OCI-LY7 (cell line): ENCODE measurements at regions not wholly inside any gene's neighbourhood (a gene's known extent, or its start where the extent isn't known, plus 50 kb on each side); places are given as distances from the start of the nearest gene placed in this dataset.
A peak's percentile ranks its signal among the peaks of the same experiment; 100 is the strongest.

Experiments
- BruUV-seq: library from RNA; stranded (reverse); fragments of 400-500 nt; replicated peaks from 2 replicates; lab custom pipeline; 2021; lab: Mats Ljungman, UMichigan
- CTCF ChIA-PET: fragments of 300-600 bp; sonication (Branson Sonifier 250); formaldehyde crosslinking; loops from one replicate; lab custom pipeline; 2022; ENCODE audit warnings: antibody characterized with exemption; ENCODE audit not compliant: unreplicated experiment; lab: Charles Lee
- POLR2A ChIA-PET: fragments of 300-600 bp; sonication (Branson Sonifier 250); formaldehyde crosslinking; loops from one replicate; lab custom pipeline; 2022; ENCODE audit warnings: antibody characterized with exemption; lab: Charles Lee
- DNase-seq: peaks from one replicate; pipeline ENCODE4 v3.0.0-alpha.2; 2015; ENCODE audit warnings: low spot score
- H2AFZ ChIP-seq: fragments of 200-600 bp; sonication (generic), shearing (Covaris generic); 2 replicates; pipeline ENCODE4 v1.6.1; 2014; ENCODE audit warnings: mild to moderate bottlenecking, antibody characterized with exemption, low read length, moderate library complexity
- H3K27ac ChIP-seq: fragments of 200-600 bp; sonication (generic); 2 replicates; pipeline ENCODE4 v1.5.1; 2014; ENCODE audit warnings: mixed run types, low read depth, mild to moderate bottlenecking, moderate library complexity, low read length, inconsistent platforms; ENCODE audit not compliant: poor library complexity, severe bottlenecking
- H3K36me3 ChIP-seq: fragments of 200-600 bp; sonication (generic); 2 replicates; pipeline ENCODE4 v1.6.1; 2014; ENCODE audit warnings: mild to moderate bottlenecking, antibody characterized with exemption, low read length, moderate library complexity, mixed read lengths; ENCODE audit not compliant: insufficient read depth
- H3K4me1 ChIP-seq: fragments of 200-600 bp; sonication (generic); 2 replicates; pipeline ENCODE4 v1.5.1; 2014; ENCODE audit warnings: mild to moderate bottlenecking, low read length; ENCODE audit not compliant: insufficient read depth, poor library complexity, severe bottlenecking
- H3K4me2 ChIP-seq: fragments of 200-600 bp; sonication (generic); 2 replicates; pipeline ENCODE4 v1.6.1; 2014; ENCODE audit warnings: mild to moderate bottlenecking, low read length
- H3K4me3 ChIP-seq: fragments of 200-600 bp; sonication (generic); 2 replicates; pipeline ENCODE4 v1.5.1; 2014; ENCODE audit warnings: mild to moderate bottlenecking, low read depth, low read length; ENCODE audit not compliant: poor library complexity, severe bottlenecking
- H3K79me2 ChIP-seq: fragments of 200-600 bp; sonication (generic); 2 replicates; pipeline ENCODE4 v1.6.1; 2016; ENCODE audit warnings: low read depth, mild to moderate bottlenecking, low read length, moderate library complexity, mixed read lengths; ENCODE audit not compliant: insufficient read depth
- H3K9me2 ChIP-seq: fragments of 200-600 bp; sonication (generic); 2 replicates; pipeline ENCODE4 v1.6.1; 2016; ENCODE audit warnings: mild to moderate bottlenecking, low read length, mixed read lengths; ENCODE audit not compliant: insufficient read depth
- H3K9me3 ChIP-seq: fragments of 200-600 bp; sonication (generic); 2 replicates; pipeline ENCODE4 v1.6.1; 2014; ENCODE audit warnings: mild to moderate bottlenecking, mixed run types, low read length, mixed read lengths
- H4K20me1 ChIP-seq: fragments of 200-600 bp; sonication (generic); 2 replicates; pipeline ENCODE4 v1.6.1; 2014; ENCODE audit warnings: mild to moderate bottlenecking, antibody characterized with exemption, low read length, moderate library complexity, mixed read lengths; ENCODE audit not compliant: insufficient read depth
- EZH2phosphoT487 ChIP-seq: fragments of 200-600 bp; sonication (generic); IDR thresholded peaks from 2 replicates; pipeline ENCODE4 v1.6.1; 2018; ENCODE audit warnings: low read depth, borderline replicate concordance, mild to moderate bottlenecking, mixed run types, antibody characterized with exemption, low read length, moderate library complexity, mixed read lengths
- intact Hi-C: fragments of 100-400 bp; cut with micrococcal nuclease; formaldehyde crosslinking; loops from one replicate; pipeline ENCODE4 v1.10.0; 2022; ENCODE audit not compliant: unreplicated experiment
- TF ChIP-seq, protein P1 (sequence below): fragments of 200-600 bp; sonication (generic); conservative IDR thresholded peaks from 2 replicates; pipeline ENCODE4 v1.5.1; 2014; ENCODE audit warnings: mild to moderate bottlenecking, antibody characterized with exemption, low read length, moderate library complexity, mixed read lengths

DNA sequence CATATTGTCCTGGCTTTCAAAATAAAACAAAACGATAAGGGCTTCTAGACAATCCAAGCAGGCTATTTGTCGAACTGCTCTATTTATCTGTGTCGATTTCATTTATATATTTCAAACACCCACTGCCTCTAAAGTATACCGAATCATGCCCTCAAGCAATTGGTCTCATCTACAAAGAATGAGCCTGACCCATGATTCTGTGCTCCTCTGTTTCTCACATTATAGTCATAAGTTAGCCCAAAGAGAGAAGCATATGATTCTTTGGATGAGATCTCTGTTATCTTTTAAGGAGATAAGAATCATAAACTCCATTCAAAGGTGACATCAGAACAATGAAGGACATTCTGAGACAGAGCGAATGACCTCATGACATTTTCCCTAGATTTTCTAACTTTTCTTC, 191.1 kb downstream of the MAP2K6 start:
- no peak overlapping the region for H3K4me2 ChIP-seq
- no peak overlapping the region for H2AFZ ChIP-seq
- H3K4me1 ChIP-seq: peaks cover 49% of the 10 kb centered on the region
- TF ChIP-seq EZH2phosphoT487: no peak
- TF ChIP-seq, protein P1, sequence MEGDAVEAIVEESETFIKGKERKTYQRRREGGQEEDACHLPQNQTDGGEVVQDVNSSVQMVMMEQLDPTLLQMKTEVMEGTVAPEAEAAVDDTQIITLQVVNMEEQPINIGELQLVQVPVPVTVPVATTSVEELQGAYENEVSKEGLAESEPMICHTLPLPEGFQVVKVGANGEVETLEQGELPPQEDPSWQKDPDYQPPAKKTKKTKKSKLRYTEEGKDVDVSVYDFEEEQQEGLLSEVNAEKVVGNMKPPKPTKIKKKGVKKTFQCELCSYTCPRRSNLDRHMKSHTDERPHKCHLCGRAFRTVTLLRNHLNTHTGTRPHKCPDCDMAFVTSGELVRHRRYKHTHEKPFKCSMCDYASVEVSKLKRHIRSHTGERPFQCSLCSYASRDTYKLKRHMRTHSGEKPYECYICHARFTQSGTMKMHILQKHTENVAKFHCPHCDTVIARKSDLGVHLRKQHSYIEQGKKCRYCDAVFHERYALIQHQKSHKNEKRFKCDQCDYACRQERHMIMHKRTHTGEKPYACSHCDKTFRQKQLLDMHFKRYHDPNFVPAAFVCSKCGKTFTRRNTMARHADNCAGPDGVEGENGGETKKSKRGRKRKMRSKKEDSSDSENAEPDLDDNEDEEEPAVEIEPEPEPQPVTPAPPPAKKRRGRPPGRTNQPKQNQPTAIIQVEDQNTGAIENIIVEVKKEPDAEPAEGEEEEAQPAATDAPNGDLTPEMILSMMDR: no peak
- H3K9me3 ChIP-seq: no peaks in the 10 kb centered on the region
- H3K27ac ChIP-seq: no peak overlapping the region
- H4K20me1 ChIP-seq: no peaks in the 10 kb centered on the region
- H3K9me2 ChIP-seq: no peaks in the 10 kb centered on the region
- H3K4me3 ChIP-seq: no peak overlapping the region
- H3K36me3 ChIP-seq: no peaks in the 10 kb centered on the region
- intact Hi-C loops: loop anchor here (5.0 kb wide), 1 partner anchor 232 kb away; no protein-coding TSS in a partner anchor
- CTCF ChIA-PET: no interaction called here
- BruUV-seq: no TSS peak
- POLR2A ChIA-PET: interaction anchor here (0.8 to 1.0 kb wide), 2 partner anchors 10 to 22 kb away, joined by 3 read pairs; no protein-coding TSS in a partner anchor
- no peaks in the 10 kb centered on the region for H3K79me2 ChIP-seq
- no peak for DNase-seq

DNA sequence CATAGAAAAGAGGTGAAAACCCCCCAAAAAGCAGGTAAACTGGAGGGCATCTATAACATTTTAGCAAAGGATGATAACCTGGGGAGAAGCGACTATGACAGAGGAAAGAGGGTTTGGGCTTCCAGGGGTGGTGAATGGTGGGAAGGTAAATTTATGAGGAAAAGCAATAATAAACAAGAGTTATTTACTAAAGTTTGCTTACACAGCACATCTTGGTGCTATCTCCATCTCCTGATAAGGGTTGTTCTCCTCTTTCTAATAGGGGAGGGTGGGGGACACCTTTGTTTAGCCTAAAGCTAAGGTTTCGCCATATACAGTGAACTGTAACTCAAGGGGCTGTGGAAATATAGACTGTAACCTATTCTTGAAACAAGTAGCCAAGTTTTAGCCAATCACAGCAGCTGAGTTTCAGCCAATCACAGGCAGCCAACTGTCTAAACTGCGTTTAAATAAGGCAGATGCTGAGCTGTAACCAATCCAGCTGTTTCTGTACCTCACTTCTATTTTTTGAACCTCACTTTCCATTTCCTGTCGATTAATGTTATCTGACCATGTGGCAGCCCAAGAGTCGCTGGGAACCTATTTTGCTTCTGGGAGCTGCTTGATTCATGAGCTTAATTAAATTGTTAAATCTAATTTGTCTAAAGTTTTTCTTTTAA, 191.8 kb downstream of the MAP2K6 start:
- H3K9me2 ChIP-seq: no peaks in the 10 kb centered on the region
- H3K4me3 ChIP-seq: no peak overlapping the region
- TF ChIP-seq, protein P1: no peak
- no peak for TF ChIP-seq EZH2phosphoT487
- no peaks in the 10 kb centered on the region for H3K36me3 ChIP-seq
- DNase-seq: peak; percentile 31
- no peaks in the 10 kb centered on the region for H3K79me2 ChIP-seq
- ChIA-PET CTCF (interaction anchor here (1.0 to 2.2 kb wide), 9 partner anchors 12 to 538 kb away, joined by 3 to 10 read pairs (median 5); no protein-coding TSS in a partner anchor), POLR2A (interaction anchor here (0.5 to 3.6 kb wide), 19 partner anchors 8 to 610 kb away, joined by 3 to 31 read pairs (median 4); no protein-coding TSS in a partner anchor)
- BruUV-seq: no TSS peak
- intact Hi-C loops: loop anchor here (5.0 kb wide), 1 partner anchor 231 kb away; no protein-coding TSS in a partner anchor
- H3K9me3 ChIP-seq: no peaks in the 10 kb centered on the region
- H3K4me2 ChIP-seq: peak overlapping the region; percentile 6; the same call in 1 of the 2 replicates
- H3K4me1 ChIP-seq: peaks cover 55% of the 10 kb centered on the region
- H2AFZ ChIP-seq: peak overlapping the region; percentile 17; the same call in 1 of the 2 replicates
- no peaks in the 10 kb centered on the region for H4K20me1 ChIP-seq
- H3K27ac ChIP-seq: peak overlapping the region; percentile 13
